ENCODE measurements at regions not wholly inside any gene's neighbourhood (a gene's known extent, or its start where the extent isn't known, plus 50 kb on each side); places are given as distances from the start of the nearest gene placed in this dataset.

DNA sequence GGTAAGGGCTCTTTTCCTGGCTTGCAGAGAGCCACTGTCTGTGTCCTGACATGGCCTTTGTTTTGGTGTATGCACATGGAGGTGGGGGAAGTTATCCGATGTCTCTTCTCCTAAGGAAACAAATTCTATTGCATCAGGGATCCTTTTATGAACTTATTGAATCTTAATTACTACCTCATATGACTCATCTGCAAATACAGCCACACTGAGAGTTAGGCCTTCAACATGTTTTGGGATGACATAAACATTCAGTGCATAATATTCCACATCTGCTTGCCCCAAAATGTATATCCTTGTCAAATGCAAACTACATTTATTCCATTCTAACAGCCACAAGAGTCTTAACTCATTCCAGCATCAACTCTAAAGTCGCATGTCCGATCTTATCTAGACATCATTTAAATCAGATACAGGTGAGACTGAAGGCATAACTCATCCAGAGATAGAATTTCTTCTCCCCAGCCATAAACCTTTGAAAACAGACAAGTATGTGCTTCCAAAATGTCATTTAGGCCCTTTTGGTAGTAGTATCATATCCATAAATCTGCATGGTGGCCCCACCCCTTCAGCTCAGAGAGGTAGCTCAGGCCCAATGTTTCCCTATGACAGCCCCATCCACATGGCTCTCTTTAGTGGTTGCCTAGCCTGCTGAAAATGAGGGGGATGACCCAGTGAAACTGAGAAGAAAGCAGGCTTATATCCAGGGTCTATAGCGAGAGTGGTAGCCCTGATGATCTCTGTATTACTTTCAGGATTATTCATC lies 289.5 kb upstream of the ALCAM start:
- no peak overlapping the region for H3K9ac ChIP-seq (ENCODE audit: control insufficient read depth, insufficient read depth, low read length)
- intact Hi-C loops (cut with micrococcal nuclease; ENCODE audit: unreplicated experiment) = no loop called here

More for the DNA sequence above, 289.5 kb upstream of the ALCAM start:
- Histone ChIP-seq H3K4me2 (ENCODE audit: control insufficient read depth, insufficient read depth) (no peak overlapping the region), H3K4me3 (no peak overlapping the region), H3K79me2 (ENCODE audit: control insufficient read depth, insufficient read depth, low read length) (no peaks in the 10 kb centered on the region), H3K9me3 (replicated peaks; ENCODE audit: control insufficient read depth, insufficient read depth, low read length) (no peaks in the 10 kb centered on the region), H3K36me3 (ENCODE audit: control insufficient read depth in 2 of 2, insufficient read depth in 2 of 2, low read length in 1 of 2) (no peaks in the 10 kb centered on the region), H2AFZ (ENCODE audit: control insufficient read depth, low read depth, low read length) (no peak overlapping the region), H3K4me1 (ENCODE audit: control insufficient read depth, insufficient read depth, low read length) (no peaks in the 10 kb centered on the region), H3K27ac (ENCODE audit: control insufficient read depth, insufficient read depth) (no peak overlapping the region), H4K20me1 (ENCODE audit: control insufficient read depth, insufficient read depth) (no peaks in the 10 kb centered on the region), H3K27me3 (replicated peaks in 1 of 2; ENCODE audit: control insufficient read depth in 2 of 2, insufficient read depth in 2 of 2, low read length in 1 of 2) (no peaks in the 10 kb centered on the region)
- 61% methylated on average over 4 of the region's 4 CpGs for WGBS (ENCODE audit: insufficient coverage, insufficient replicate concordance, low lambda C conversion rate, missing lambda C conversion rate)
- in situ Hi-C loops (cut with MboI) = no loop called here
- TF ChIP-seq SRF (IDR thresholded peaks at IDR 0.05; ENCODE audit: low read depth in 2 of 2, low read length in 2 of 2) = no peak
- no peak for TF ChIP-seq ETV6 (conservative IDR thresholded peaks at IDR 0.05 in 1 of 2, IDR thresholded peaks at IDR 0.05 in 1 of 2; ENCODE audit: borderline replicate concordance in 1 of 2, low read depth in 1 of 2)
- TF ChIP-seq NR2F1 (conservative IDR thresholded peaks at IDR 0.05) = no peak
- no peak for TF ChIP-seq TCF7 (IDR thresholded peaks at IDR 0.05; ENCODE audit: borderline replicate concordance)
- TF ChIP-seq, protein P1, sequence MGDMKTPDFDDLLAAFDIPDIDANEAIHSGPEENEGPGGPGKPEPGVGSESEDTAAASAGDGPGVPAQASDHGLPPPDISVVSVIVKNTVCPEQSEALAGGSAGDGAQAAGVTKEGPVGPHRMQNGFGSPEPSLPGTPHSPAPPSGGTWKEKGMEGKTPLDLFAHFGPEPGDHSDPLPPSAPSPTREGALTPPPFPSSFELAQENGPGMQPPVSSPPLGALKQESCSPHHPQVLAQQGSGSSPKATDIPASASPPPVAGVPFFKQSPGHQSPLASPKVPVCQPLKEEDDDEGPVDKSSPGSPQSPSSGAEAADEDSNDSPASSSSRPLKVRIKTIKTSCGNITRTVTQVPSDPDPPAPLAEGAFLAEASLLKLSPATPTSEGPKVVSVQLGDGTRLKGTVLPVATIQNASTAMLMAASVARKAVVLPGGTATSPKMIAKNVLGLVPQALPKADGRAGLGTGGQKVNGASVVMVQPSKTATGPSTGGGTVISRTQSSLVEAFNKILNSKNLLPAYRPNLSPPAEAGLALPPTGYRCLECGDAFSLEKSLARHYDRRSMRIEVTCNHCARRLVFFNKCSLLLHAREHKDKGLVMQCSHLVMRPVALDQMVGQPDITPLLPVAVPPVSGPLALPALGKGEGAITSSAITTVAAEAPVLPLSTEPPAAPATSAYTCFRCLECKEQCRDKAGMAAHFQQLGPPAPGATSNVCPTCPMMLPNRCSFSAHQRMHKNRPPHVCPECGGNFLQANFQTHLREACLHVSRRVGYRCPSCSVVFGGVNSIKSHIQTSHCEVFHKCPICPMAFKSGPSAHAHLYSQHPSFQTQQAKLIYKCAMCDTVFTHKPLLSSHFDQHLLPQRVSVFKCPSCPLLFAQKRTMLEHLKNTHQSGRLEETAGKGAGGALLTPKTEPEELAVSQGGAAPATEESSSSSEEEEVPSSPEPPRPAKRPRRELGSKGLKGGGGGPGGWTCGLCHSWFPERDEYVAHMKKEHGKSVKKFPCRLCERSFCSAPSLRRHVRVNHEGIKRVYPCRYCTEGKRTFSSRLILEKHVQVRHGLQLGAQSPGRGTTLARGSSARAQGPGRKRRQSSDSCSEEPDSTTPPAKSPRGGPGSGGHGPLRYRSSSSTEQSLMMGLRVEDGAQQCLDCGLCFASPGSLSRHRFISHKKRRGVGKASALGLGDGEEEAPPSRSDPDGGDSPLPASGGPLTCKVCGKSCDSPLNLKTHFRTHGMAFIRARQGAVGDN (IDR thresholded peaks at IDR 0.05) = no peak
- TF ChIP-seq YY1 (IDR thresholded peaks at IDR 0.05; ENCODE audit: low read depth, low read length) = no peak
- ChIA-PET POLR2A (no interaction called here), RAD21 (ENCODE audit: unreplicated experiment) (no interaction called here), CTCF (no interaction called here), SMC1A (ENCODE audit: uncharacterized antibody, unreplicated experiment) (no interaction called here)
- ATAC-seq (no peak), FAIRE-seq (no peak), DNase-seq (ENCODE audit: low read depth, low spot score) (no peak)
- no TSS peak for BruUV-seq (replicated peaks)
